Tibial nerve (tissue), 4 donors: ENCODE measurements at regions not wholly inside any gene's neighbourhood (a gene's known extent, or its start where the extent isn't known, plus 50 kb on each side); places are given as distances from the start of the nearest gene placed in this dataset.

ENCODE experiments used
- DNase-seq, 2 donors: peaks; one replicate each; pipeline ENCODE4 v3.0.0-alpha.2; 2019; ENCODE audit warnings: low spot score in 2 of 2
- H3K27ac ChIP-seq, 4 donors: fragments of 200-600 bp; sonication (generic) in 3 of 4; one replicate each; pipeline ENCODE4 v1.5.1; 2017 to 2019; ENCODE audit warnings: mild to moderate bottlenecking in 1 of 4
- H3K27me3 ChIP-seq, 2 donors: fragments of 200-600 bp; sonication (generic) in 1 of 2; one replicate each; pipeline versions ENCODE4 v1.5.1 to v1.6.0; 2017 to 2019
- H3K36me3 ChIP-seq, 3 donors: fragments of 200-600 bp; sonication (generic); one replicate each; pipeline ENCODE4 v1.5.1; 2018 to 2019
- H3K4me1 ChIP-seq, 4 donors: fragments of 200-600 bp; sonication (generic) in 3 of 4; one replicate each; pipeline ENCODE4 v1.5.1; 2017 to 2019
- H3K4me3 ChIP-seq, 4 donors: fragments of 200-600 bp; sonication (generic) in 3 of 4; one replicate each; pipeline ENCODE4 v1.5.1; 2017 to 2019; ENCODE audit warnings: mild to moderate bottlenecking in 1 of 4, moderate library complexity in 1 of 4
- H3K9me3 ChIP-seq, 4 donors: fragments of 200-600 bp; sonication (generic) in 3 of 4; one replicate each; pipeline ENCODE4 v1.5.1; 2017 to 2019
- CTCF ChIP-seq, 5 experiments: fragments of 200-600 bp in 3 of 5; fragments of 450-650 bp in 2 of 5; sonication (generic) in 3 of 5; IDR thresholded peaks; one replicate each; pipeline ENCODE4 v1.5.1; 2016 to 2019; ENCODE audit warnings: antibody characterized with exemption in 5 of 5, mild to moderate bottlenecking in 3 of 5, moderate library complexity in 2 of 5
- EP300 ChIP-seq, 2 donors: sonication (generic); formaldehyde crosslinking; IDR thresholded peaks; one replicate each; pipeline ENCODE4 v1.6.1; 2017; ENCODE audit warnings: antibody characterized with exemption in 2 of 2, mild to moderate bottlenecking in 1 of 2
- POLR2A ChIP-seq, 2 donors: fragments of 450-650 bp; IDR thresholded peaks; one replicate each; pipeline ENCODE4 v1.6.1; 2017; ENCODE audit warnings: antibody characterized with exemption in 2 of 2, mild to moderate bottlenecking in 2 of 2, moderate library complexity in 2 of 2
- WGBS, 2 donors: methylation state at CpG; one replicate each; pipeline ENCODE4 v1.1.5; 2018; 5-methylcytosine and 5-hydroxymethylcytosine counted together

- Histone ChIP-seq H3K36me3 (no peaks in the 10 kb centered on the region), H3K27me3 (no peaks in the 10 kb centered on the region), H3K9me3 (peaks cover 0 to 5% (median 0%) of the 10 kb centered on the region in 4 donors), H3K4me3 (no peak overlapping the region), H3K27ac (no peak overlapping the region), H3K4me1 (no peaks in the 10 kb centered on the region)
- no peak for TF ChIP-seq POLR2A (IDR thresholded peaks at IDR 0.05)
- WGBS, 2 donors = 77 to 81% methylated on average over 2 of the region's 2 CpGs
- no peak for DNase-seq
Measured at GRCh38 chr4:56748271-56748670, 67.2 kb upstream of the HOPX start.

- TF ChIP-seq CTCF (IDR thresholded peaks at IDR 0.05) = no peak
- no peak for TF ChIP-seq EP300 (IDR thresholded peaks at IDR 0.05)
- no peak for TF ChIP-seq POLR2A (IDR thresholded peaks at IDR 0.05)
- WGBS, 2 donors = 79 to 84% methylated on average over 5 of the region's 5 CpGs
- no peak overlapping the region for H3K27ac ChIP-seq
- H3K4me3 ChIP-seq = no peak overlapping the region
- no peaks in the 10 kb centered on the region for H3K27me3 ChIP-seq
- peaks cover 0 to 5% (median 0%) of the 10 kb centered on the region in 4 donors for H3K9me3 ChIP-seq
- no peaks in the 10 kb centered on the region for H3K36me3 ChIP-seq
- no peaks in the 10 kb centered on the region for H3K4me1 ChIP-seq
- DNase-seq = no peak
Measured at GRCh38 chr4:56746639-56747038, 65.5 kb upstream of the HOPX start.

- peaks cover 0 to 5% (median 0%) of the 10 kb centered on the region in 4 donors for H3K9me3 ChIP-seq
- H3K27me3 ChIP-seq = no peaks in the 10 kb centered on the region
- no peaks in the 10 kb centered on the region for H3K4me1 ChIP-seq
- no peak for TF ChIP-seq POLR2A (IDR thresholded peaks at IDR 0.05)
- no peak for TF ChIP-seq CTCF (IDR thresholded peaks at IDR 0.05)
- no peak for TF ChIP-seq EP300 (IDR thresholded peaks at IDR 0.05)
- H3K36me3 ChIP-seq = no peaks in the 10 kb centered on the region
- DNase-seq = no peak
- no peak overlapping the region for H3K4me3 ChIP-seq
- no peak overlapping the region for H3K27ac ChIP-seq
- WGBS, 2 donors = 62% methylated on average over 2 of the region's 2 CpGs
Measured at GRCh38 chr4:56745042-56745441, 63.9 kb upstream of the HOPX start.

GRCh38 chr4:56744030-56744429 is 62.9 kb upstream of the HOPX start:
- no peaks in the 10 kb centered on the region for H3K27me3 ChIP-seq
- H3K9me3 ChIP-seq = peaks cover 0 to 5% (median 0%) of the 10 kb centered on the region in 4 donors
- H3K4me3 ChIP-seq = no peak overlapping the region
- no peaks in the 10 kb centered on the region for H3K4me1 ChIP-seq
- TF ChIP-seq EP300 (IDR thresholded peaks at IDR 0.05) = no peak
- H3K27ac ChIP-seq = no peak overlapping the region
- 85 to 86% methylated on average over 1 of the region's 1 CpG for WGBS, 2 donors
- DNase-seq = no peak
- H3K36me3 ChIP-seq = no peaks in the 10 kb centered on the region

GRCh38 chr4:56743550-56743949 is 62.5 kb upstream of the HOPX start:
- WGBS, 2 donors = 25 to 31% methylated on average over 1 of the region's 1 CpG

More at GRCh38 chr4:56743550-56743949, 62.5 kb upstream of the HOPX start:
- peaks cover 0 to 5% (median 0%) of the 10 kb centered on the region in 4 donors for H3K9me3 ChIP-seq
- H3K27me3 ChIP-seq = no peaks in the 10 kb centered on the region
- no peak overlapping the region for H3K27ac ChIP-seq
- DNase-seq = no peak
- no peaks in the 10 kb centered on the region for H3K36me3 ChIP-seq
- H3K4me3 ChIP-seq = no peak overlapping the region
- no peaks in the 10 kb centered on the region for H3K4me1 ChIP-seq
- TF ChIP-seq POLR2A (IDR thresholded peaks at IDR 0.05) = no peak
- no peak for TF ChIP-seq CTCF (IDR thresholded peaks at IDR 0.05)
- TF ChIP-seq EP300 (IDR thresholded peaks at IDR 0.05) = no peak
